A549 (cell line): ENCODE measurements at regions not wholly inside any gene's neighbourhood (a gene's known extent, or its start where the extent isn't known, plus 50 kb on each side); places are given as distances from the start of the nearest gene placed in this dataset.

ENCODE experiments used
- ATAC-seq, 2 experiments: fragments of 200-7000 bp in 1 of 2; fragments of >200 bp in 1 of 2; cut with Nextera tagmentation in 1 of 2; cut with Tn5 transposase in 1 of 2; 3 replicates each; pipeline versions ENCODE4 v1.8.0 to v1.9.1; 2018 to 2020; ENCODE audit warnings: mild to moderate bottlenecking in 1 of 2, moderate library complexity in 1 of 2
- CTCF ChIA-PET: fragments of 300-600 bp; sonication (Branson Sonifier 250); formaldehyde crosslinking; extraction: SDS; loops from one replicate; lab custom pipeline; 2021; ENCODE audit warnings: antibody characterized with exemption, inconsistent platforms; lab: Yijun Ruan, JAX
- POLR2A ChIA-PET: fragments of 350-600 bp; formaldehyde crosslinking; extraction: SDS; loops from one replicate; lab custom pipeline; 2021; ENCODE audit warnings: antibody characterized with exemption, inconsistent platforms; lab: Yijun Ruan, JAX
- DNase-seq, 2 experiments: peaks; one replicate each; pipeline versions ENCODE4 v3.0.0 to v3.0.0-alpha.2; 2011 to 2016; ENCODE audit warnings: low read depth in 1 of 2, low spot score in 1 of 2
- FAIRE-seq: peaks from 2 replicates; lab custom pipeline; 2011; peaks lifted over from hg19 to GRCh38; lab: Jason Lieb, UNC
- H3K27ac ChIP-seq, 2 experiments: fragments of >200 bp; sonication (Bioruptor Twin); formaldehyde crosslinking; 3 replicates each; pipeline ENCODE4 v1.5.1; 2016 to 2017
- H3K4me1 ChIP-seq: fragments of >200 bp; sonication (Bioruptor Twin); formaldehyde crosslinking; 3 replicates; pipeline ENCODE4 v1.6.1; 2016
- H3K4me2 ChIP-seq: fragments of >200 bp; sonication (Bioruptor Twin); formaldehyde crosslinking; 3 replicates; pipeline ENCODE4 v1.6.1; 2016
- H3K4me3 ChIP-seq: fragments of >200 bp; sonication (Bioruptor Twin); formaldehyde crosslinking; 3 replicates; pipeline ENCODE4 v1.5.1; 2016
- H3K9me3 ChIP-seq: fragments of >200 bp; sonication (Bioruptor Twin); formaldehyde crosslinking; 3 replicates; pipeline ENCODE4 v1.6.1; 2016
- CBX8 ChIP-seq: fragments of 200-600 bp; sonication (generic); IDR thresholded peaks from 2 replicates; pipeline ENCODE4 v1.6.1; 2016
- CEBPB ChIP-seq, 2 experiments: fragments of >200 bp in 1 of 2; sonication (Bioruptor Twin) in 1 of 2; formaldehyde crosslinking in 1 of 2; IDR thresholded peaks; 2 replicates each; pipeline ENCODE4 v1.6.1; 2012 to 2016
- CHD4 ChIP-seq: fragments of 200-600 bp; sonication (generic); IDR thresholded peaks from 2 replicates; pipeline ENCODE4 v1.6.1; 2016; ENCODE audit warnings: antibody characterized with exemption, mild to moderate bottlenecking, borderline replicate concordance
- E2F6 ChIP-seq: IDR thresholded peaks from 2 replicates; pipeline ENCODE4 v1.6.1; 2012; ENCODE audit warnings: low read depth, borderline replicate concordance
- EHMT2 ChIP-seq: fragments of 200-600 bp; sonication (generic); IDR thresholded peaks from 2 replicates; pipeline ENCODE4 v1.6.1; 2016; ENCODE audit warnings: antibody characterized with exemption, low read depth, mild to moderate bottlenecking, moderate library complexity
- FOSB ChIP-seq: fragments of 250-450 bp; sonication (Bioruptor Pico); IDR thresholded peaks from 2 replicates; pipeline ENCODE4 v1.5.0; 2020; ENCODE audit warnings: mild to moderate bottlenecking, moderate library complexity
- GATA3 ChIP-seq: IDR thresholded peaks from 2 replicates; pipeline ENCODE4 v1.6.1; 2012; ENCODE audit warnings: borderline replicate concordance
- HEYL ChIP-seq: fragments of 250-450 bp; sonication (Bioruptor Pico); IDR thresholded peaks from 2 replicates; pipeline ENCODE4 v1.8.0; 2021; ENCODE audit warnings: mild to moderate bottlenecking, moderate library complexity
- HOXA7 ChIP-seq: fragments of 250-450 bp; sonication (Bioruptor Pico); IDR thresholded peaks from 2 replicates; pipeline ENCODE4 v1.5.0; 2020; ENCODE audit warnings: mild to moderate bottlenecking, moderate library complexity
- JUN ChIP-seq, 2 experiments: fragments of >200 bp; sonication (Bioruptor Twin); formaldehyde crosslinking; IDR thresholded peaks; 2 replicates in 1 of 2; 3 replicates in 1 of 2; pipeline ENCODE4 v1.6.1; 2016 to 2017
- MAFK ChIP-seq: fragments of 450-650 bp; IDR thresholded peaks from 2 replicates; pipeline ENCODE4 v1.6.1; 2014; ENCODE audit not compliant: partially characterized antibody
- MAZ ChIP-seq: fragments of 150-350 bp; IDR thresholded peaks from 2 replicates; pipeline ENCODE4 v1.6.1; 2014; ENCODE audit warnings: antibody characterized with exemption, low read depth, low read length, borderline replicate concordance
- NPAS2 ChIP-seq: fragments of 250-450 bp; sonication (Bioruptor Pico); IDR thresholded peaks from 2 replicates; pipeline ENCODE4 v1.8.0; 2022; ENCODE audit warnings: mild to moderate bottlenecking, moderate library complexity, borderline replicate concordance
- RAD21 ChIP-seq, 2 experiments: fragments of >200 bp in 1 of 2; sonication (Bioruptor Twin) in 1 of 2; formaldehyde crosslinking in 1 of 2; IDR thresholded peaks in 1 of 2; conservative IDR thresholded peaks in 1 of 2; 2 replicates in 1 of 2; 3 replicates in 1 of 2; pipeline ENCODE4 v1.6.1; 2012 to 2018; ENCODE audit warnings: inconsistent platforms in 1 of 2
- REST ChIP-seq: fragments of 200-600 bp; sonication (generic); IDR thresholded peaks from 2 replicates; pipeline ENCODE4 v1.6.1; 2016; ENCODE audit warnings: antibody characterized with exemption, mild to moderate bottlenecking, moderate library complexity
- ZC3H11A ChIP-seq: fragments of 450-650 bp; IDR thresholded peaks from 2 replicates; pipeline ENCODE4 v1.6.1; 2014; ENCODE audit warnings: antibody characterized with exemption, mild to moderate bottlenecking
- WGBS: methylation state at CpG from one replicate; pipeline ENCODE4 v1.1.6; 2017; ENCODE audit errors: missing lambda C conversion rate; 5-methylcytosine and 5-hydroxymethylcytosine counted together
- TF ChIP-seq, protein P1 (sequence below): fragments of 250-450 bp; sonication (Bioruptor Pico); IDR thresholded peaks from 2 replicates; pipeline ENCODE4 v1.5.0; 2020; ENCODE audit warnings: low read depth, mild to moderate bottlenecking, moderate library complexity
- TF ChIP-seq, protein P2 (sequence below): IDR thresholded peaks from 2 replicates; pipeline ENCODE4 v1.6.1; 2012
- TF ChIP-seq, protein P3 (sequence below): fragments of >200 bp; sonication (Bioruptor Twin); formaldehyde crosslinking; IDR thresholded peaks from 3 replicates; pipeline ENCODE4 v1.6.1; 2016

DNA sequence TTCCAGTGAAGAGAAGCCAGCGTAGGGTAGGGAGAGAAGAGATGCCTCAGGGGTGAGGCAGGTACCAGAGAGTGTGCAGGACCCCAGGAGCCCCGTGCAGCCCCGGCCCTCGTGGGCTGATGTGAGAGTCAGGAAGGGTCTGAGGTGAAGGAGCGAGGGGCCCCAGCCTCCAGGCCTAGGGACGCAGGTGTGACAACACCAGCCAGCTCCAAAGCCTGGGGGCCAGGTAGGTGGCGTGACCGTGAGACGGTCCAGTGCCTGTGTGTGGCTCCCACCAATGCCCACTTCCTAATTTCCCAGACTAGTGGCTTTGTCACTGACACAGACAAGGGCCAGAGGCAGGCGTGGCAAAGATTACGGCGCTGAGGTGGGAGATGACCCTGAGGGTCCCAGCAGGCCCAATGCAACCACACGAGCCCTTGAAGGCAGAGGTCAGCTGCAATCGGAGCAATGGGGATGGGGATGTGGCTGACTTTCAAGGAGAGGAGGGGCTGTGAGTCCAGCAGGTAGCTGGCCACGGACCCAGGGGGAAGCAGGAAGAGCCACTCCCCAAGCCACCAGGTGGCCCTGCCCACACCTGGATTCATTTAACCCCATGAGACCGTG, 86.0 kb upstream of the SNTG2 start:
- H3K4me3 ChIP-seq, result no peak overlapping the region
- no peak overlapping the region for H3K4me2 ChIP-seq
- H3K27ac ChIP-seq, result no peak overlapping the region
- H3K9me3 ChIP-seq, result no peaks in the 10 kb centered on the region
- TF ChIP-seq, protein P1, sequence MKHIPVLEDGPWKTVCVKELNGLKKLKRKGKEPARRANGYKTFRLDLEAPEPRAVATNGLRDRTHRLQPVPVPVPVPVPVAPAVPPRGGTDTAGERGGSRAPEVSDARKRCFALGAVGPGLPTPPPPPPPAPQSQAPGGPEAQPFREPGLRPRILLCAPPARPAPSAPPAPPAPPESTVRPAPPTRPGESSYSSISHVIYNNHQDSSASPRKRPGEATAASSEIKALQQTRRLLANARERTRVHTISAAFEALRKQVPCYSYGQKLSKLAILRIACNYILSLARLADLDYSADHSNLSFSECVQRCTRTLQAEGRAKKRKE (CRISPR knock-in tag), result no peak
- no peak for TF ChIP-seq E2F6
- no peak for TF ChIP-seq CBX8
- TF ChIP-seq CHD4, result no peak
- no peak for TF ChIP-seq FOSB
- TF ChIP-seq EHMT2, result no peak
- no peak for TF ChIP-seq MAFK
- no peak for TF ChIP-seq RAD21 (conservative IDR thresholded peaks at IDR 0.05 in 1 of 2, IDR thresholded peaks at IDR 0.05 in 1 of 2)
- TF ChIP-seq JUN (IDR thresholded peaks at IDR 0.05), result no peak
- no peak for TF ChIP-seq MAZ
- TF ChIP-seq CEBPB (IDR thresholded peaks at IDR 0.05), result no peak
- no peak for TF ChIP-seq REST
- no peak for TF ChIP-seq ZC3H11A
- no peak for TF ChIP-seq HEYL (CRISPR knock-in tag)
- no peak for TF ChIP-seq HOXA7 (CRISPR knock-in tag)
- TF ChIP-seq, protein P2, sequence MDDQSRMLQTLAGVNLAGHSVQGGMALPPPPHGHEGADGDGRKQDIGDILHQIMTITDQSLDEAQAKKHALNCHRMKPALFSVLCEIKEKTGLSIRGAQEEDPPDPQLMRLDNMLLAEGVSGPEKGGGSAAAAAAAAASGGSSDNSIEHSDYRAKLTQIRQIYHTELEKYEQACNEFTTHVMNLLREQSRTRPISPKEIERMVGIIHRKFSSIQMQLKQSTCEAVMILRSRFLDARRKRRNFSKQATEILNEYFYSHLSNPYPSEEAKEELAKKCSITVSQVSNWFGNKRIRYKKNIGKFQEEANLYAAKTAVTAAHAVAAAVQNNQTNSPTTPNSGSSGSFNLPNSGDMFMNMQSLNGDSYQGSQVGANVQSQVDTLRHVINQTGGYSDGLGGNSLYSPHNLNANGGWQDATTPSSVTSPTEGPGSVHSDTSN, result no peak
- TF ChIP-seq, protein P3, sequence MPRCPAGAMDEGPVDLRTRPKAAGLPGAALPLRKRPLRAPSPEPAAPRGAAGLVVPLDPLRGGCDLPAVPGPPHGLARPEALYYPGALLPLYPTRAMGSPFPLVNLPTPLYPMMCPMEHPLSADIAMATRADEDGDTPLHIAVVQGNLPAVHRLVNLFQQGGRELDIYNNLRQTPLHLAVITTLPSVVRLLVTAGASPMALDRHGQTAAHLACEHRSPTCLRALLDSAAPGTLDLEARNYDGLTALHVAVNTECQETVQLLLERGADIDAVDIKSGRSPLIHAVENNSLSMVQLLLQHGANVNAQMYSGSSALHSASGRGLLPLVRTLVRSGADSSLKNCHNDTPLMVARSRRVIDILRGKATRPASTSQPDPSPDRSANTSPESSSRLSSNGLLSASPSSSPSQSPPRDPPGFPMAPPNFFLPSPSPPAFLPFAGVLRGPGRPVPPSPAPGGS, result no peak
- TF ChIP-seq GATA3, result no peak
- TF ChIP-seq NPAS2 (CRISPR knock-in tag), result no peak
- ChIA-PET CTCF (no interaction called here), POLR2A (no interaction called here)
- no peak for ATAC-seq
- no peak for DNase-seq
- FAIRE-seq, result no peak
- 43% methylated on average over 15 of the region's 16 CpGs for WGBS
- H3K4me1 ChIP-seq, result no peaks in the 10 kb centered on the region
